ENCODE measurements at regions not wholly inside any gene's neighbourhood (a gene's known extent, or its start where the extent isn't known, plus 50 kb on each side); places are given as distances from the start of the nearest gene placed in this dataset.
A peak's percentile ranks its signal among the peaks of the same experiment; 100 is the strongest.

DNA sequence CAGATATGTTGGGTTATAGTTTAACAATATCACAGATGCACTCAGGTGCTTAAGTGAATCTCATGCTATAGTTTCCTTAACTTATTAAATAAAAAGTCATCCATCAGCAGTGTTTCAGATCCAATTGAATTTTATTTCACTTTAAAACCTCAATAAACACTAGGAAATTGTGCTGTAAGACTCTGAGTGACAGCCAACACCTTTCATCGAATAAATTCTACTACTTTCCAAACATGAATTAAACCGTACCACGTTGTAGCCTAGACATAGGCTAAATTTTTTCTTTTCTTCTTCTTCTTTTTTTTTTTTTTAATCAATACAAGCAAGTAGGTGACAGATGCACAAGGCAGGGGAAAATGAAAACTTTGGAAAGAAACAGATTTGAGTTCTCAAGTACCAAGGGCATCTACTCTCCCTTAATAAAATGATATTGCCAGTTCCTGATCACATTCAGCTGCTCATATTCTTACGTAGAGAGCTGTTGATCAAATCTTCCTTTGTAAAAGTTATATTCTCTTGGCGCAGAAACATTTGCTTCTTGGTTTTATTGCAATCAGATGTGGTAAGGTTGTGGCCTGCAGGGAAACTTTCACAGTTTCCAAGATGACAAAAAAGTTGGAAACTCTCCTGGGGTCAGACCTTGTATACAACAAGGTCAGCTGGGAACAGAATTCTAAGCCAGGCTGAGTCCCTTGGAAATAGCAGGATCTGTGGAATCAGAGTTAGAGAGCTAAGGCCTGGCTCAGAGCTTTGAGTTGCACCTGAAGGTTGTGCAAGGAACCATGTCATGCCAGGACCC, 147.7 kb downstream of the CD47 start:
- Histone ChIP-seq H3K27me3 (no peaks in the 10 kb centered on the region), H3K4me1 (no peaks in the 10 kb centered on the region), H3K36me3 (no peaks in the 10 kb centered on the region), H3K27ac (no peak overlapping the region), H3K9me3 (no peaks in the 10 kb centered on the region), H3K4me3 (no peak overlapping the region)
- no peak for DNase-seq
- intact Hi-C loops (cut with DNase I; ENCODE audit: low total_unique reads) = no loop called here
- TF ChIP-seq, protein P1, sequence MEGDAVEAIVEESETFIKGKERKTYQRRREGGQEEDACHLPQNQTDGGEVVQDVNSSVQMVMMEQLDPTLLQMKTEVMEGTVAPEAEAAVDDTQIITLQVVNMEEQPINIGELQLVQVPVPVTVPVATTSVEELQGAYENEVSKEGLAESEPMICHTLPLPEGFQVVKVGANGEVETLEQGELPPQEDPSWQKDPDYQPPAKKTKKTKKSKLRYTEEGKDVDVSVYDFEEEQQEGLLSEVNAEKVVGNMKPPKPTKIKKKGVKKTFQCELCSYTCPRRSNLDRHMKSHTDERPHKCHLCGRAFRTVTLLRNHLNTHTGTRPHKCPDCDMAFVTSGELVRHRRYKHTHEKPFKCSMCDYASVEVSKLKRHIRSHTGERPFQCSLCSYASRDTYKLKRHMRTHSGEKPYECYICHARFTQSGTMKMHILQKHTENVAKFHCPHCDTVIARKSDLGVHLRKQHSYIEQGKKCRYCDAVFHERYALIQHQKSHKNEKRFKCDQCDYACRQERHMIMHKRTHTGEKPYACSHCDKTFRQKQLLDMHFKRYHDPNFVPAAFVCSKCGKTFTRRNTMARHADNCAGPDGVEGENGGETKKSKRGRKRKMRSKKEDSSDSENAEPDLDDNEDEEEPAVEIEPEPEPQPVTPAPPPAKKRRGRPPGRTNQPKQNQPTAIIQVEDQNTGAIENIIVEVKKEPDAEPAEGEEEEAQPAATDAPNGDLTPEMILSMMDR (IDR thresholded peaks at IDR 0.05) = no peak
- TF ChIP-seq POLR2A (IDR thresholded peaks at IDR 0.05) = no peak

DNA sequence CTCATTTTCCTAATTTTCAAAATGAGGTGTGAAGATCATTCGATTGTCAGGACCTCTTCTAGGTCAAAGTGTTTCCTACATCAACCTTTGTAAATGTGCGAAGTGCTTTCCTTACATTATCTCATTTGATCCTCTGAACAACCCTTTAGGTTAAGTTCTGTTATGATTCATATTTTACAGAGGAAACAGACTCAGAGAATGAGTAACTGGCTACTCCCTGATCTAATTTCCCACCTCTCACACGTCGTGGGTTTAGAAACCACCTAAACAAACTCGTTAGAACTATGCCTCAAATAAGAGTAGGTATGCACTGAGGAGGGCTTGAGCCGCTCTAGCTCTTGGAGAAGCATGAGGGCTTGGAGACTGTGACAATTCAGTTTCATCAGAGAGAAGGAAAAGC, 148.6 kb downstream of the CD47 start:
- H3K27me3 ChIP-seq = no peaks in the 10 kb centered on the region
- H3K9me3 ChIP-seq = no peaks in the 10 kb centered on the region
- H3K36me3 ChIP-seq = no peaks in the 10 kb centered on the region
- intact Hi-C loops (cut with DNase I; ENCODE audit: low total_unique reads) = no loop called here
- H3K4me3 ChIP-seq = no peak overlapping the region
- H3K4me1 ChIP-seq = no peaks in the 10 kb centered on the region
- TF ChIP-seq, protein P1 (IDR thresholded peaks at IDR 0.05) = no peak
- no peak for TF ChIP-seq POLR2A (IDR thresholded peaks at IDR 0.05)
- no peak for DNase-seq
- H3K27ac ChIP-seq = no peak overlapping the region

DNA sequence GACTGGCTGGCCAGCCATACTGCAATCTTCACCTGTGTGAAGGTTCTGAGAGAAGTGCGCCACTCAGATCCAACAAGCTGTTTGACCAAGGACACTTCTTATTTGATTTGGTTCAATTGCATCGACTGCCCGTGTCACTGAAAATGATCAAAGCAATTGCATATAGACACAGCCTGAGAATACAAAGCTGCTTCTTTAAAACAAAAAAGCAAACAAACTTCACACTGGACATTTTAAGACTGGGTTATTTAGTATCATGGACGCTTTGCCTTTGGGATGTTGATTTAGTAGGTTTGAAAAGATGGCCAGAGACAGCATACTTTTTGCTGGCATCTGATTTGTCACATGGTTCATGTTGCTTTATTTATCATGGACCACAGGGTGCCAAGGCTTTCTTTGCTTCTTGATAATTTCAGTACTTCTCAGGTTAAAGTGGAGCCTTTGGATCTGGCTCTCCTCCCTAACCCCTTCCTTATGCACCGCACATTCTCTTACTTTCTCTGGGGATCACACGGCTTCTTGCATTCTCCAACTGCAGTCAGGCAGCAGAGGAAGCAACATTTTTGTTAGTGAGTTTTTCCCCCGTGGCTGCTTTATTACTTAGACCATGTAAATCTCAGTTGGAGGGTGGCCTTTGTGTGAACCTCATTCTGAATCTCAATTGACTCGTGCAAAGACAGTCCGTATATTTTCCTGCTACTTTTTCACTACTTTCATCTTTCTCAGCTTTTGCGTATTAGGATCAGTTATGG, 151.0 kb downstream of the CD47 start:
- H3K4me1 ChIP-seq = no peaks in the 10 kb centered on the region
- H3K27me3 ChIP-seq = no peaks in the 10 kb centered on the region
- H3K36me3 ChIP-seq = no peaks in the 10 kb centered on the region
- intact Hi-C loops (cut with DNase I; ENCODE audit: low total_unique reads) = no loop called here
- H3K27ac ChIP-seq = no peak overlapping the region
- no peak for DNase-seq
- no peak overlapping the region for H3K4me3 ChIP-seq
- H3K9me3 ChIP-seq = no peaks in the 10 kb centered on the region
- TF ChIP-seq, protein P1 (IDR thresholded peaks at IDR 0.05) = no peak
- no peak for TF ChIP-seq POLR2A (IDR thresholded peaks at IDR 0.05)

DNA sequence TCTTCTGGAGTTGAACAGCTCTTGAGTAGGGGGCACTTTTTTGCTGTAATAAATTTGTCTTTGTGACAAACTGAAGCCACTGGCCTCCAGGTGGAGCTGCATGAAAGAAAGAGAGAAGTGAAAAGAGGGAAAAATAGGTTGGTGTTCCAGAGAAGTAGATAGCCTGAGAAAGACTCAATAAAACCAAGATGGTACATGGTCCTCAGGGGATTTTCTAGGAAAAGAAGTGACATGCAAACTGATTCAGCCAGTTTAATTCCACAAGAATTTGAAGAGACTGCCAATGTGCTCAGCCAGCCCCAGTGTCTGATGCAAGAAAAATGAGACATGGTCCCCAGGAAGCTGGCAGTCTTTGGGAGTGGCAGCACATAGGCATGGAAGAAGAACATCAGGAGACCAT, 152.7 kb downstream of the CD47 start:
- Histone ChIP-seq H3K4me3 (no peak overlapping the region), H3K27me3 (no peaks in the 10 kb centered on the region), H3K4me1 (no peaks in the 10 kb centered on the region), H3K36me3 (no peaks in the 10 kb centered on the region), H3K9me3 (no peaks in the 10 kb centered on the region), H3K27ac (no peak overlapping the region)
- DNase-seq = no peak
- TF ChIP-seq, protein P1 (IDR thresholded peaks at IDR 0.05) = peak; percentile 32 to 40 (median 36)
- no peak for TF ChIP-seq POLR2A (IDR thresholded peaks at IDR 0.05)
- intact Hi-C loops (cut with DNase I; ENCODE audit: low total_unique reads) = no loop called here

DNA sequence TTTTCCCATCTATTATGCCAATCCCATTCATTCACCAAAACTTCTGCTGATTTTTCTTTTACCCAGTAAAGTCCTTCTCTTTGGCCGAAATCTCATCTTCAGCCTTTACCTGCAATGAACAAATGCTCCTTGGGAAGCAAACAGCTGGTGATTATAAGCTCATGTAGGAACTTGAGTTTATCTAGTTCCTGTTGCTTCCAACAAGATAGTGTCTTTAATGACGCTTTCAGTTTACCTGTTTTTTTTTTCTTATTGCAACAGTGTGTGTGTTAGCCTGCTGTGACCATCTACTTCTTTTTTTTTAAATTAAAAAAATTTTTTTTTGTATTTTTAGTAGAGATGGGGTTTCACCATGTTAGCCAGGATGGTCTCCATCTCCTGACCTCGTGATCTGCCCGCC, 156.0 kb downstream of the CD47 start:
- intact Hi-C loops (cut with DNase I; ENCODE audit: low total_unique reads) = no loop called here
- H3K27me3 ChIP-seq = no peaks in the 10 kb centered on the region
- no peak for DNase-seq
- H3K27ac ChIP-seq = no peak overlapping the region
- H3K9me3 ChIP-seq = no peaks in the 10 kb centered on the region
- no peaks in the 10 kb centered on the region for H3K4me1 ChIP-seq
- TF ChIP-seq, protein P1 (IDR thresholded peaks at IDR 0.05) = no peak
- TF ChIP-seq POLR2A (IDR thresholded peaks at IDR 0.05) = no peak
- H3K4me3 ChIP-seq = no peak overlapping the region
- H3K36me3 ChIP-seq = no peaks in the 10 kb centered on the region

Data from uterus (tissue), 3 donors.